GM10248 (cell line): ENCODE measurements at regions not wholly inside any gene's neighbourhood (a gene's known extent, or its start where the extent isn't known, plus 50 kb on each side); places are given as distances from the start of the nearest gene placed in this dataset.

ENCODE experiments used
- CTCF ChIA-PET: fragments of 300-600 bp; sonication (Branson Sonifier 250); formaldehyde crosslinking; extraction: SDS; loops from one replicate; lab custom pipeline; 2021; ENCODE audit warnings: antibody characterized with exemption; lab: Yijun Ruan, JAX
- POLR2A ChIA-PET: fragments of 350-650 bp; sonication (Branson Sonifier 250); formaldehyde crosslinking; extraction: SDS; loops from one replicate; lab custom pipeline; 2020; ENCODE audit warnings: antibody characterized with exemption; lab: Yijun Ruan, JAX
- DNase-seq: peaks from one replicate; pipeline ENCODE4 v3.0.0; 2012; ENCODE audit errors: extremely low spot score
- TF ChIP-seq, protein P1 (sequence below): IDR thresholded peaks from 2 replicates; pipeline ENCODE4 v1.5.1; 2012; ENCODE audit warnings: mild to moderate bottlenecking, low read depth; ENCODE audit errors: extremely low read depth, missing control alignments, control extremely low read depth

DNA sequence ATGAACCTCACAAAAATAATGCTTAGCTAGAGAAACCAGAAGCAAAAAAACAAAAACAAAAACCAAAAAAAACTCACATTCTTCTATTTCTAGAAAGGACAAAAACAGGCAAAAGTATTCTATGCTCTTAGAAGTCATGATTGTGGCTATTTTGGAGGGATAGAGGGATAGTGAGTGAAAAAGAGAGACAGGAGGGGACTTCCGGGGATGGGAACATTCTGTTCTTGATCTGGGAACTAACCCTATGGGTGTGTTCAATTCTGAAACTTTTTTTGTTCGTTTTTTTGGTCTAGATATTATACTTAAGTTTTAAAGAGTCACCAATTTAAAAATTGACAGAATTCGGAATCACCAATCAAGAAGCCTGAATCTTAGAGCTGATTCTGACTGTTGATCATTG, 120.0 kb upstream of the TPM1 start:
- TF ChIP-seq, protein P1, sequence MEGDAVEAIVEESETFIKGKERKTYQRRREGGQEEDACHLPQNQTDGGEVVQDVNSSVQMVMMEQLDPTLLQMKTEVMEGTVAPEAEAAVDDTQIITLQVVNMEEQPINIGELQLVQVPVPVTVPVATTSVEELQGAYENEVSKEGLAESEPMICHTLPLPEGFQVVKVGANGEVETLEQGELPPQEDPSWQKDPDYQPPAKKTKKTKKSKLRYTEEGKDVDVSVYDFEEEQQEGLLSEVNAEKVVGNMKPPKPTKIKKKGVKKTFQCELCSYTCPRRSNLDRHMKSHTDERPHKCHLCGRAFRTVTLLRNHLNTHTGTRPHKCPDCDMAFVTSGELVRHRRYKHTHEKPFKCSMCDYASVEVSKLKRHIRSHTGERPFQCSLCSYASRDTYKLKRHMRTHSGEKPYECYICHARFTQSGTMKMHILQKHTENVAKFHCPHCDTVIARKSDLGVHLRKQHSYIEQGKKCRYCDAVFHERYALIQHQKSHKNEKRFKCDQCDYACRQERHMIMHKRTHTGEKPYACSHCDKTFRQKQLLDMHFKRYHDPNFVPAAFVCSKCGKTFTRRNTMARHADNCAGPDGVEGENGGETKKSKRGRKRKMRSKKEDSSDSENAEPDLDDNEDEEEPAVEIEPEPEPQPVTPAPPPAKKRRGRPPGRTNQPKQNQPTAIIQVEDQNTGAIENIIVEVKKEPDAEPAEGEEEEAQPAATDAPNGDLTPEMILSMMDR = no peak
- ChIA-PET CTCF (no interaction called here), POLR2A (no interaction called here)
- DNase-seq = no peak

DNA sequence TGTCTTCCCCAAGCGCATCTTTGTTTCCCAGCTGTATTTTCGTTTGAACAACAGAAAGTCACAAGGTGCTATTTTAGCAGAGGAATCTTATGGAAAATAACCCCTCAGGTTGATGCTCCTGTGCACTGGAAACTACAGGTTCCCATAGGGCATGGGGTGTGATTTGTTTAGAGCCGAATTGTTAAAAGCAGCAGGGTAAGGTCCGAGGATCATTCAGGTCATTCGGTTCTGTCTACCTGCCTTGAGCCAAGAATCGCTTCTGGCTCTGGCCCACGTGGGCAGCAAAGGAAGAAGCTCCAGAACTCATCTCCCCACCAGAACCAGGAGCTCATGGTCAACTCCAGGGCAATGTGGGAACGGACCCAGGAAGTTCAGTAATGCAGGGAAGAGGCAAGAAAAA, 116.7 kb upstream of the TPM1 start:
- ChIA-PET CTCF (no interaction called here), POLR2A (no interaction called here)
- DNase-seq = no peak
- TF ChIP-seq, protein P1 = no peak

DNA sequence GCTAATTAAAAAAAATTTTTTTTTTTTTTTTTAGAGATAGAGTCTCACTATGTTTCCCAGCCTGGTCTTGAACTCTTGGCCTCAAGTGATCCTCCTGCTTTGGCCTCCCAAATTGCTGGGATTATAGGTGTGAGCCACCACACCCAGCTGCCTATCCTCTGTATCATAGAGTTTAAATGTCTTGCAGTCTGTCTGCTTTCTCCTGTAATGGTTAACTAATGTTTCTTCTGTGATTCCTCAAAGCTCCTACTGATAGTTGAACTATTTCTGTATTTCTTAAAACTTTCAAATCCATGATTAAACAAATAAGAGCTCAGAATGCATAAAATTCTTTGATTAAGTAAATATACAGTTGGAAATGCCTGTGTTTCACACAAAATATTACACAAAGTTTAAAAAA, 115.4 kb upstream of the TPM1 start:
- DNase-seq = no peak
- TF ChIP-seq, protein P1 = no peak
- ChIA-PET CTCF (no interaction called here), POLR2A (no interaction called here)

DNA sequence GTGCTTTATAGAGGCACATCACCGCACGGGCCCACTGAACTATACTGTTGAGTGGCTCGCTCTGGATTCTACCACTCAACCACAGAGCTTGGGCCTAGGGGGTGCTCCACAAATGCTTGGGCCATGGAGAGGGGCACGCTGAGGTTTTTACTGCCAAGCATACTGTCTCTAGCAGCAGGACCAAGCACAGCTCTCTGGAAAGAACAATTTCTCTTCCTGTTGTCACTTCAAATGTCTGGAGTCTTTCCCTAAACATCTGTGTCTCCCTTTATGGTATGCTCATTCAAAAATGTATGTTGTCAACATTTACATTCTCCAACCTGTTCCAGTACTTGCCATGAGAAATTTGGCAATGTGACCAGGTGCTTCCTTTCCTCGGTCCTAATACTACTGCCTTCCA, 114.7 kb upstream of the TPM1 start:
- POLR2A ChIA-PET = no interaction called here
- CTCF ChIA-PET = no interaction called here
- TF ChIP-seq, protein P1 = no peak
- DNase-seq = no peak

DNA sequence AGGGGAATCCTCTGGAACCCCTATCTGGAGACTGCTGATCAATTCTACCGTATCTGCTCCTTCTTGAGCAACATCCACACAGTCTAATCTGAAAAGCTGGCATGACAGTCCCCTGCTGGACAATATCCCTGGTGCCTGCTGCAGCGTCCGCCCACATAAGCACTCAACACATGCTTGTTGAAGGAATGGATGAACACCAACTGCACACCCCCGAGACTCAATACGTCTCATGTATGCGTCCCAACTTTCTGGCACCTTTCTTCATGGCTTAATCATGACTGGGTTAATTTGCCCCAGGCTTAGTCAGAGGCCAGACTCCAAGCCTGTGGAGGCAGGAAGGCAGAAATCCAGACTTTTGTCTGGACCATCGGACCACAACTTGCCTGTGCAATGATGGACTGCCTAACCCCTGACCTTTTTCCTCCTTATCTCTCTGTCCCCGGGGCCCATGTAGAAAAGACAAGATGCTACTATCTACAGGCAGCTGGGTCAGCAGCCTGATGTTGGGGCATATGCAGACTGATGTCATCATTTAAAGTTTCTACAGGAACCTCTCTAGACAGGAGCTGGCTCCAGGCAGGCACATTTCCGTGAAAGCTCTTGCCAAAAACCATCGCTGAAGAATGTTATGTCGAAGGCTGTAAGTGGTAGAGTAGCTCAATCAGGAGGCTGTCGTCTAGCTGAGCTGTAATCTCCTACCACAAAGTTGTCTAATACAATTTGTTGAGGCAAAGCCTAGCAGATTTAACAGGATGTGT, 114.1 kb upstream of the TPM1 start:
- ChIA-PET POLR2A (no interaction called here), CTCF (no interaction called here)
- TF ChIP-seq, protein P1 = no peak
- no peak for DNase-seq

DNA sequence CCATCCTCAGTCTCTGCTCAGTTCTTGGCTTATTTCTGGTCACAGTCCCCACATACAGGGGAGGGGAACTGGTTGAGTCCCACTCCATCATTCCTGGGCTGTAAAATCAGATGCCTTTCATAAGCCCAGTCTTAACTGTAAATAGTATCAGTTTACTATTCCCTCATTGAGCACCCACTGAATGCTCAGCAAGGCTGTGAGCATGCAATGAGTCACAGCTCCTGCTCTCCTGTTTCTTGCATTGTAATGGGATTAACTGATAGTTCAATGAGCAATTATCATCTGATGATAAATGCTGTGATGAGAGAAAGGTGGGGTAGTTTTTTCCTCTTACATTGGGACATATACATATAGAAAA, 113.6 kb upstream of the TPM1 start:
- DNase-seq = no peak
- ChIA-PET POLR2A (no interaction called here), CTCF (no interaction called here)
- TF ChIP-seq, protein P1 = no peak

DNA sequence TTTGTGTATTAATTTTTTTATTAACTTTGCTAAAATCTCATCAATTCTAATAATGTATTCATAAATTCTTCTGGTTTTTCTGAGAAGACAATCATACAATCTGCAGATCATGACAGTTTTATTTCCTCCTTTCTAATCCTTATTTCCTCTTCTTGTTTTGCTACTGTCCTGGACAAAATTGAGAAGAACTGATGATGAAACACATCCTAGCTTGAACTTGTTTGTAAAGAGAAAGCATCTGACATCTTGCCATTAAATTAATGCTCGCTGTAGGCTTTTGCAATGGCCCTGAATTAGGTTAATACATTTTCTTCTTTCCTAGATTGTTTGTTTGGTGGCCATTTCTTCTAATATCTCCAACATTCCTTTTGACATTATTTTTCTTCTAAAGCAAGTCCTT, 110.9 kb upstream of the TPM1 start:
- DNase-seq = no peak
- TF ChIP-seq, protein P1 = no peak
- ChIA-PET CTCF (no interaction called here), POLR2A (no interaction called here)
